ENCODE measurements at regions not wholly inside any gene's neighbourhood (a gene's known extent, or its start where the extent isn't known, plus 50 kb on each side); places are given as distances from the start of the nearest gene placed in this dataset.

- no peak for DNase-seq
These were observed 991.1 kb downstream of the KCNT2 start for GRCh38 chr1:195617106-195617505.

- no peak for DNase-seq
These were observed 999.4 kb downstream of the KCNT2 start for GRCh38 chr1:195608883-195609282.

GRCh38 chr1:195606483-195606882 is 1001.8 kb downstream of the KCNT2 start:
- no peak for DNase-seq

- no peak for DNase-seq
These were observed 1004.0 kb downstream of the KCNT2 start for GRCh38 chr1:195604287-195604686.

GRCh38 chr1:195597891-195598290 is 1010.3 kb downstream of the KCNT2 start:
- DNase-seq, result no peak

GRCh38 chr1:195594773-195595172 is 1013.5 kb downstream of the KCNT2 start:
- no peak for DNase-seq

- no peak for DNase-seq
These were observed 1013.9 kb downstream of the KCNT2 start for GRCh38 chr1:195594322-195594721.

GRCh38 chr1:195591917-195592672 is 1016.1 kb downstream of the KCNT2 start:
- no peak for DNase-seq

- no peak for DNase-seq
These were observed 1017.6 kb downstream of the KCNT2 start for GRCh38 chr1:195590649-195591048.

- DNase-seq, result no peak
These were observed 1023.2 kb downstream of the KCNT2 start for GRCh38 chr1:195584870-195585624.

GRCh38 chr1:195580988-195581387 is 1027.3 kb downstream of the KCNT2 start:
- no peak for DNase-seq

- no peak for DNase-seq
These were observed 1030.5 kb downstream of the KCNT2 start for GRCh38 chr1:195577748-195578147.

GRCh38 chr1:195576641-195577040 is 1031.6 kb downstream of the KCNT2 start:
- DNase-seq, result no peak

GRCh38 chr1:195574511-195574910 is 1033.7 kb downstream of the KCNT2 start:
- no peak for DNase-seq

- no peak for DNase-seq
These were observed 1038.3 kb downstream of the KCNT2 start for GRCh38 chr1:195569934-195570333.

GRCh38 chr1:195568389-195568788 is 1039.9 kb downstream of the KCNT2 start:
- DNase-seq, result no peak

GRCh38 chr1:195562074-195562473 is 1046.2 kb downstream of the KCNT2 start:
- no peak for DNase-seq

- DNase-seq, result no peak
These were observed 1058.0 kb downstream of the KCNT2 start for GRCh38 chr1:195550071-195550862.

- no peak for DNase-seq
These were observed 1077.3 kb downstream of the KCNT2 start for GRCh38 chr1:195530961-195531360.

GRCh38 chr1:195529881-195530280 is 1078.4 kb downstream of the KCNT2 start:
- no peak for DNase-seq

- no peak for DNase-seq
These were observed 1087.5 kb downstream of the KCNT2 start for GRCh38 chr1:195520757-195521156.

GRCh38 chr1:195516036-195516435 is 1092.2 kb downstream of the KCNT2 start:
- DNase-seq, result no peak

- DNase-seq, result no peak
These were observed 1096.7 kb downstream of the KCNT2 start for GRCh38 chr1:195511501-195511900.

- no peak for DNase-seq
These were observed 1107.1 kb downstream of the KCNT2 start for GRCh38 chr1:195501118-195501517.
